OCI-LY1 (cell line): ENCODE measurements at regions not wholly inside any gene's neighbourhood (a gene's known extent, or its start where the extent isn't known, plus 50 kb on each side); places are given as distances from the start of the nearest gene placed in this dataset.

Experiments used
- EZH2 ChIP-seq: fragments of 200-600 bp; sonication (generic), shearing (Covaris generic); IDR thresholded peaks from 2 replicates; pipeline ENCODE4 v1.8.0; 2017; ENCODE audit warnings: borderline replicate concordance, mixed run types, mild to moderate bottlenecking, antibody characterized with exemption, low read length, moderate library complexity, mixed read lengths
- TF ChIP-seq, protein P1 (sequence below): fragments of 200-600 bp; sonication (generic), shearing (Covaris generic); IDR thresholded peaks from 2 replicates; pipeline ENCODE4 v1.5.1; 2017; ENCODE audit warnings: mild to moderate bottlenecking, antibody characterized with exemption, low read length, moderate library complexity, mixed read lengths

DNA sequence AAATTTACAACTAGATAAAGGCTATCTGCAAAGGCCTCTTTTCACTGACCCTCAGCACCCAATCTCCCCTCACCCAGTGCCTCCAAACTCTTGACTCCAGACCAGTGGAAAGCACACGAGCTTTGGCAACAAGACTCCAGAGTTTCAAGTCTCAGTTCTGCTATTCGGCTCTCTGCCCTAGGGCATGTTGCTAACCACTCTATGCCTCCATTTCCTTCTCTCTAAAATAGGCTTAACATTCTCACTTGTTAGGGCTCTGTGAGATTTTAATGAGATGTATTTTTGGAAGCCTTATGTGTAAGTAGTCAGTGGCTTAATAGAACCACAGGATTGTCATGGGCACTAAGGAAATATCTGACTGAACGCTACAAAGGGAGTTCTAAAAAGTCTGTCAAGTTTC, 116.5 kb upstream of the IQCM start:
- TF ChIP-seq, protein P1, sequence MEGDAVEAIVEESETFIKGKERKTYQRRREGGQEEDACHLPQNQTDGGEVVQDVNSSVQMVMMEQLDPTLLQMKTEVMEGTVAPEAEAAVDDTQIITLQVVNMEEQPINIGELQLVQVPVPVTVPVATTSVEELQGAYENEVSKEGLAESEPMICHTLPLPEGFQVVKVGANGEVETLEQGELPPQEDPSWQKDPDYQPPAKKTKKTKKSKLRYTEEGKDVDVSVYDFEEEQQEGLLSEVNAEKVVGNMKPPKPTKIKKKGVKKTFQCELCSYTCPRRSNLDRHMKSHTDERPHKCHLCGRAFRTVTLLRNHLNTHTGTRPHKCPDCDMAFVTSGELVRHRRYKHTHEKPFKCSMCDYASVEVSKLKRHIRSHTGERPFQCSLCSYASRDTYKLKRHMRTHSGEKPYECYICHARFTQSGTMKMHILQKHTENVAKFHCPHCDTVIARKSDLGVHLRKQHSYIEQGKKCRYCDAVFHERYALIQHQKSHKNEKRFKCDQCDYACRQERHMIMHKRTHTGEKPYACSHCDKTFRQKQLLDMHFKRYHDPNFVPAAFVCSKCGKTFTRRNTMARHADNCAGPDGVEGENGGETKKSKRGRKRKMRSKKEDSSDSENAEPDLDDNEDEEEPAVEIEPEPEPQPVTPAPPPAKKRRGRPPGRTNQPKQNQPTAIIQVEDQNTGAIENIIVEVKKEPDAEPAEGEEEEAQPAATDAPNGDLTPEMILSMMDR = no peak
- TF ChIP-seq EZH2 = no peak
